Astrocyte (in vitro differentiated cells and primary cell): ENCODE measurements at regions not wholly inside any gene's neighbourhood (a gene's known extent, or its start where the extent isn't known, plus 50 kb on each side); places are given as distances from the start of the nearest gene placed in this dataset.

Experiments used
- DNase-seq: peaks from one replicate; pipeline ENCODE4 v3.0.0-alpha.2; 2010; ENCODE audit warnings: low read depth
- FAIRE-seq: peaks from 2 replicates; lab custom pipeline; 2011; peaks lifted over from hg19 to GRCh38; lab: Jason Lieb, UNC
- H2AFZ ChIP-seq: 2 replicates; pipeline ENCODE4 v1.6.0; 2012; ENCODE audit warnings: low read depth, low read length, inconsistent platforms
- H3K27ac ChIP-seq: 2 replicates; pipeline ENCODE4 v1.5.1; 2011; ENCODE audit warnings: low read depth, low read length, inconsistent platforms
- H3K27me3 ChIP-seq: 2 replicates; pipeline ENCODE4 v1.6.0; 2011; ENCODE audit warnings: low read length, inconsistent platforms; ENCODE audit not compliant: insufficient read depth
- H3K36me3 ChIP-seq: 2 replicates; pipeline ENCODE4 v1.5.1; 2011; ENCODE audit warnings: low read length, inconsistent platforms; ENCODE audit not compliant: insufficient read depth
- H3K4me1 ChIP-seq: 2 replicates; pipeline ENCODE4 v1.5.1; 2011; ENCODE audit warnings: low read length, inconsistent platforms; ENCODE audit not compliant: insufficient read depth
- H3K4me2 ChIP-seq: 2 replicates; pipeline ENCODE4 v1.6.0; 2012; ENCODE audit warnings: low read length, inconsistent platforms
- H3K4me3 ChIP-seq: 2 replicates; pipeline ENCODE4 v1.5.1; 2011; ENCODE audit warnings: low read depth, mild to moderate bottlenecking, low read length, inconsistent platforms; ENCODE audit not compliant: insufficient read depth
- H3K79me2 ChIP-seq: 2 replicates; pipeline ENCODE4 v1.6.0; 2012; ENCODE audit warnings: mild to moderate bottlenecking, low read length, inconsistent platforms; ENCODE audit not compliant: insufficient read depth
- H3K9ac ChIP-seq: 2 replicates; pipeline ENCODE4 v1.6.0; 2012; ENCODE audit warnings: mild to moderate bottlenecking, low read length, inconsistent platforms
- H3K9me3 ChIP-seq: 2 replicates; pipeline ENCODE4 v1.5.1; 2012; ENCODE audit warnings: low read depth, mild to moderate bottlenecking, low read length, inconsistent platforms; ENCODE audit not compliant: insufficient read depth
- H4K20me1 ChIP-seq: 2 replicates; pipeline ENCODE4 v1.6.0; 2012; ENCODE audit warnings: low read length, inconsistent platforms; ENCODE audit not compliant: insufficient read depth
- H3K27ac Mint-ChIP-seq: one replicate; pipeline ENCODE4 v1.8.0; 2021; ENCODE audit warnings: mild to moderate bottlenecking, mixed read lengths; ENCODE audit not compliant: unreplicated experiment
- H3K27me3 Mint-ChIP-seq: one replicate; pipeline ENCODE4 v1.8.0; 2021; ENCODE audit warnings: low read depth, mixed read lengths; ENCODE audit not compliant: unreplicated experiment
- H3K36me3 Mint-ChIP-seq: one replicate; pipeline ENCODE4 v1.8.0; 2021; ENCODE audit warnings: low read depth, mixed read lengths; ENCODE audit not compliant: unreplicated experiment
- H3K4me1 Mint-ChIP-seq: one replicate; pipeline ENCODE4 v1.8.0; 2021; ENCODE audit warnings: low read depth, mixed read lengths; ENCODE audit not compliant: unreplicated experiment
- H3K4me3 Mint-ChIP-seq: one replicate; pipeline ENCODE4 v1.8.0; 2021; ENCODE audit warnings: mild to moderate bottlenecking, moderate library complexity, mixed read lengths; ENCODE audit not compliant: unreplicated experiment
- H3K9me3 Mint-ChIP-seq: one replicate; pipeline ENCODE4 v1.8.0; 2021; ENCODE audit warnings: mild to moderate bottlenecking, mixed read lengths; ENCODE audit not compliant: unreplicated experiment
- CTCF ChIP-seq: IDR thresholded peaks from 2 replicates; pipeline ENCODE4 v1.5.1; 2011; ENCODE audit warnings: low read depth, mild to moderate bottlenecking, inconsistent platforms, low read length, moderate library complexity; ENCODE audit not compliant: insufficient read depth
- EZH2 ChIP-seq: IDR thresholded peaks from 2 replicates; pipeline ENCODE4 v1.6.1; 2012; ENCODE audit warnings: mild to moderate bottlenecking, low read length, inconsistent platforms; ENCODE audit not compliant: insufficient read depth

GRCh38 chr2:12041236-12041635 lies 294.8 kb downstream of the LPIN1 start:
- no peaks in the 10 kb centered on the region for H3K79me2 ChIP-seq
- H3K9me3 ChIP-seq, result peaks cover 11% of the 10 kb centered on the region
- no peaks in the 10 kb centered on the region for H3K4me1 Mint-ChIP-seq
- DNase-seq (no peak), FAIRE-seq (no peak)
- H2AFZ ChIP-seq, result no peak overlapping the region
- H4K20me1 ChIP-seq, result no peaks in the 10 kb centered on the region
- H3K27me3 ChIP-seq, result no peaks in the 10 kb centered on the region
- no peak overlapping the region for H3K27ac Mint-ChIP-seq
- H3K9me3 Mint-ChIP-seq, result peaks cover 37% of the 10 kb centered on the region
- no peaks in the 10 kb centered on the region for H3K4me1 ChIP-seq
- no peak overlapping the region for H3K27ac ChIP-seq
- no peak overlapping the region for H3K9ac ChIP-seq
- peaks cover 9% of the 10 kb centered on the region for H3K36me3 Mint-ChIP-seq
- no peak overlapping the region for H3K4me3 Mint-ChIP-seq
- H3K36me3 ChIP-seq, result no peaks in the 10 kb centered on the region
- TF ChIP-seq EZH2 (no peak), CTCF (no peak)
- no peak overlapping the region for H3K4me2 ChIP-seq
- H3K4me3 ChIP-seq, result no peak overlapping the region
- peaks cover 17% of the 10 kb centered on the region for H3K27me3 Mint-ChIP-seq

GRCh38 chr2:12043131-12043530 lies 296.7 kb downstream of the LPIN1 start:
- no peaks in the 10 kb centered on the region for H3K27me3 ChIP-seq
- DNase-seq, result no peak
- no peak overlapping the region for H2AFZ ChIP-seq
- H3K9me3 ChIP-seq, result peaks cover 11% of the 10 kb centered on the region
- no peak for FAIRE-seq
- no peak overlapping the region for H3K4me3 Mint-ChIP-seq
- H3K4me1 Mint-ChIP-seq, result peaks cover 5% of the 10 kb centered on the region
- H3K27me3 Mint-ChIP-seq, result peaks cover 18% of the 10 kb centered on the region
- no peaks in the 10 kb centered on the region for H3K36me3 ChIP-seq
- no peak overlapping the region for H3K4me3 ChIP-seq
- H3K27ac Mint-ChIP-seq, result no peak overlapping the region
- peaks cover 32% of the 10 kb centered on the region for H3K9me3 Mint-ChIP-seq
- no peak overlapping the region for H3K27ac ChIP-seq
- H3K4me1 ChIP-seq, result peaks cover 5% of the 10 kb centered on the region
- no peaks in the 10 kb centered on the region for H3K79me2 ChIP-seq
- H4K20me1 ChIP-seq, result no peaks in the 10 kb centered on the region
- no peak overlapping the region for H3K4me2 ChIP-seq
- H3K9ac ChIP-seq, result no peak overlapping the region
- peaks cover 5% of the 10 kb centered on the region for H3K36me3 Mint-ChIP-seq
- TF ChIP-seq EZH2 (no peak), CTCF (no peak)

- Mint-ChIP-seq H3K9me3 (peaks cover 19% of the 10 kb centered on the region), H3K27ac (no peak overlapping the region), H3K4me3 (no peak overlapping the region), H3K4me1 (peaks cover 5% of the 10 kb centered on the region), H3K27me3 (peaks cover 18% of the 10 kb centered on the region), H3K36me3 (peaks cover 2% of the 10 kb centered on the region)
- no peak overlapping the region for H3K4me2 ChIP-seq
- no peak overlapping the region for H2AFZ ChIP-seq
- H3K4me3 ChIP-seq, result no peak overlapping the region
- no peak overlapping the region for H3K27ac ChIP-seq
- FAIRE-seq (no peak), DNase-seq (no peak)
- no peaks in the 10 kb centered on the region for H3K36me3 ChIP-seq
- TF ChIP-seq EZH2, result no peak
- TF ChIP-seq CTCF, result no peak
- no peaks in the 10 kb centered on the region for H3K27me3 ChIP-seq
- H3K4me1 ChIP-seq, result peaks cover 5% of the 10 kb centered on the region
- peaks cover 3% of the 10 kb centered on the region for H3K9me3 ChIP-seq
- no peak overlapping the region for H3K9ac ChIP-seq
- no peaks in the 10 kb centered on the region for H4K20me1 ChIP-seq
- H3K79me2 ChIP-seq, result no peaks in the 10 kb centered on the region
Observed at GRCh38 chr2:12044857-12045256, 298.4 kb downstream of the LPIN1 start.
